ENCODE measurements at regions not wholly inside any gene's neighbourhood (a gene's known extent, or its start where the extent isn't known, plus 50 kb on each side); places are given as distances from the start of the nearest gene placed in this dataset.

DNA sequence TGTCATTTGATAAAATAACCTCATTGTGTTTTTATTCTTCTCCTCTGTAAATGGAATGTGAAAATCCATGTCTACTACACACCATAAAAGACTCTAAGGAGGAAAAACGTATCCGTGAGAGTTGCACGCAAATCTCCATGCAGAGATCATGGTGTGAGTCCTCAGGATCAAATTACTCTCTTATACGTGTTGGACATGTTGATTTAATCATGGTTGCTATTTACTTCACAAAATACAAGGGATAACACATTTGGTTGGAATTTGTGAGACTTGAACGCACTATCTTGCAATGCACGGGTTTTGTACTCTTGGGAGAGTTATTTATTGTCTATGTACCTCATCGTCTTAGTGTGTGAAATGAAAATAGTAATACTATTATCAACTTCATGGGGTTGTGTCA is 128.0 kb upstream of the RASSF8 start:
- in situ Hi-C loops (cut with HindIII; ENCODE audit: low pct_ligation_motif_present, low pct_unique_long_range_greater_than_20kb, low sequenced_read_pairs): no loop called here
- DNase-seq: no peak

GRCh38 chr12:25833657-25834056 is 124.8 kb upstream of the RASSF8 start:
- in situ Hi-C loops (cut with HindIII; ENCODE audit: low pct_ligation_motif_present, low pct_unique_long_range_greater_than_20kb, low sequenced_read_pairs): no loop called here
- no peak for DNase-seq

DNA sequence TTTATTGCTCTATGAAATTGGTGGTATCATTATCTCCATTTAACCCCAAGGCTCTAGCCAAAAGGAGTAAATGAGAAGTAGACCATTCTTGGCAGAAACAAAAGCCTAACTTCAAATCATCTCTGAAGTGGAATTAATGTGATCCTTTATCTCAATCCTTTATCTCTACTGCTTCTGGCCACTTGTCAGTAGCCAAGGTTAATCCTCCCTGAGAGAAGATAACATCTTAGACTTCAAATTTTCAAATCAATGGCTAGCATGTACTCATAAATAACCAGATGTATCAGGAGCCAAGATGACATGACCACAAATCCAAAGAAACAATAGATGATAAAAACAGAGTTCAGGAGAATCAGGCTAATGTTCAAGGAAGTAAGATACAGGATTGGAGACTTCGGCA is 123.1 kb upstream of the RASSF8 start:
- in situ Hi-C loops (cut with HindIII; ENCODE audit: low pct_ligation_motif_present, low pct_unique_long_range_greater_than_20kb, low sequenced_read_pairs): no loop called here
- no peak for DNase-seq

GRCh38 chr12:25838007-25838406 is 120.5 kb upstream of the RASSF8 start:
- in situ Hi-C loops (cut with HindIII; ENCODE audit: low pct_ligation_motif_present, low pct_unique_long_range_greater_than_20kb, low sequenced_read_pairs): no loop called here
- no peak for DNase-seq

DNA sequence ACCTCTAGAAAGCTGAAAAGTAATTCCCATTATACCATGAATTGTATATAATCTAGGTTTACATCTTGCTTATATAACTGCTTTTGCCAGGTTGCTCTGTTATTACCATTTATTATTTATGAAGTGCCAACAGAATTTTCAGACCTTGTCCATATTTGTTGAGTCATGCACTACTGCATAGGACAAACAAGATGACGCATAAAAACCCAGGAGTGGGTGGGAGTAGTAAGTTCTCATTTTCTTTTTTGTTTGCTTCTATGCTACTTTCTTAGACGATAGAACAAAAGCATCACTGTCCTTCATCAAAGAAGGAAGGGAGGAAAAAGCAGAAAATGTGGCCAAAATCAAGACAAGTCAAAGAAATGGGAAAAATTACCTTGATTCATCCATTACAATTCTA is 119.0 kb upstream of the RASSF8 start:
- in situ Hi-C loops (cut with HindIII; ENCODE audit: low pct_ligation_motif_present, low pct_unique_long_range_greater_than_20kb, low sequenced_read_pairs): no loop called here

GRCh38 chr12:25840678-25841465 is 117.6 kb upstream of the RASSF8 start:
- in situ Hi-C loops (cut with HindIII; ENCODE audit: low pct_ligation_motif_present, low pct_unique_long_range_greater_than_20kb, low sequenced_read_pairs): no loop called here
- DNase-seq: no peak

More for the DNA sequence above, 119.0 kb upstream of the RASSF8 start:
- no peak for DNase-seq

DNA sequence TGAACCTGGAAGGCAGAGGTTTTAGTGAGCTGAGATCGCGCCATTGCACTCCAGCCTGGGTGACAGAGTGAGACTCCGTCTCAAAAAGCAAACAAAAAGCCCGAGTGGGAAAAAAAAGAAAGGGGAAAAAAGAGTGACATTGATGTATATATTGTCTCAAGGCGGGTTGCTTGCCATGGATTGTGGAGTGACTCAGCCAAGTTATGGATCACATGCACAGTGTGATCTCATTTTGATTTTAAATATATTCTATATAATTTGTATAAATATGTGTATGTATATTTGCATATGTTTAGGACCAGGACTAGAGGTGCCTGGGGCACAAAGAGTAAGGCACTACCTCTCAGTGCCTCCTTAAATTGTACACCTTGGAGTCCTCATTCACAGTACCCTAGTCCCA is 116.2 kb upstream of the RASSF8 start:
- in situ Hi-C loops (cut with HindIII; ENCODE audit: low pct_ligation_motif_present, low pct_unique_long_range_greater_than_20kb, low sequenced_read_pairs): no loop called here

DNA sequence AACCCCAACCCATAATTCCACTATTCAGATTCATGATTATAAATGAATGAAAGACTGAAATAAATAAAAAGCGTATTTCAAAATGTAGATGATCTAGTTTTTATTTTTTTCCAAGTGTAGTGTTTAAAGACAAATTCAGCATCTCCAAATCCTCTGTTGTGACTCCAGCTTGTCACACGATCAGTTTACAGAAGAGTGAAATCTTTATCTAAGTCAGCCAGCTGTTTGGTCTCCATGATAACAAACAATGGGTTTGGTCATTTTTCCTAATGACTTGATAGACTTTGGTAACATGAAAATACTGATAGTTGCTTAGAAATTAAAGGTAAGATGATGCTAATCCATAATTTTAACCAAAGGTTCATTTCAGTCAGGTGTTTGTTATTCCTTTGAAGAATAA is 114.5 kb upstream of the RASSF8 start:
- in situ Hi-C loops (cut with HindIII; ENCODE audit: low pct_ligation_motif_present, low pct_unique_long_range_greater_than_20kb, low sequenced_read_pairs): no loop called here
- no peak for DNase-seq

More for the DNA sequence above, 116.2 kb upstream of the RASSF8 start:
- DNase-seq: no peak

DNA sequence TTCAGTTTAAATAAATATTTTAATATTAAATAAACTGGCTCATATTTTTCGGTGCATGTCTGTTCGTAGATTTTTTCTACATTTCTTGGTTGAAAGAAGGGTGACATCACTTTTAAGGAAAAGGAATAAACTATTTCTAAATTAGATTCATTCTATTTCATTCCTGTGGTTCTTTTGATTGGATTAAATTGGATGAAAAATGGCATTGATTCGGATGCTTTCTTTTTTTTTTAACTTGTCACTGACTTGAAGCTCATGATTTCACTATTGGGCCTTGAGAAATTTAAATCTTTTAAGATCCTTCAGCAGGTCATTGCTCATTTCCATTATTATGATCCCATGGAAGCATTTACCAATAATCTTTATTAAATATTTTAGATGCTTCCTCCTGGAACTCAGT is 113.1 kb upstream of the RASSF8 start:
- no peak for DNase-seq
- in situ Hi-C loops (cut with HindIII; ENCODE audit: low pct_ligation_motif_present, low pct_unique_long_range_greater_than_20kb, low sequenced_read_pairs): no loop called here

DNA sequence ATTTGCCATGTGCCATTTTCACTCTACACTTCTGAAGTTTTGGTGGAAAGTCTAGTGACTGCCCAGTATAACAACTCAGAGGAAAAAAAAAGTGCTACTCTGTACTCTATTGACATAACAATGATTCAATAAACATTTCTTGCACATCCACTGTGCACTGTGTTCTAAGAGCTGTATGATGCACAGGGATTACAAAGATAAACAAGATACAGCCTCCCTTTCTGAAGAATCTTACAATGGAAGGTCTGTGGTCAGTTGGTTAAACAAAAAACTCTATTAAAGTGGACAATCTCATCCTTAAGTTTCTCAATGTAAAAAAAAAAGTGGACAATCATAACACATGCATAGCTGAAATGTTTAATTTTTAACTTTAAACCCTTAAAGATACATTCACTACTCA is 105.7 kb upstream of the RASSF8 start:
- in situ Hi-C loops (cut with HindIII; ENCODE audit: low pct_ligation_motif_present, low pct_unique_long_range_greater_than_20kb, low sequenced_read_pairs): no loop called here
- no peak for DNase-seq

GRCh38 chr12:25853316-25854095 is 105.0 kb upstream of the RASSF8 start:
- no peak for DNase-seq
- in situ Hi-C loops (cut with HindIII; ENCODE audit: low pct_ligation_motif_present, low pct_unique_long_range_greater_than_20kb, low sequenced_read_pairs): no loop called here

- in situ Hi-C loops (cut with HindIII; ENCODE audit: low pct_ligation_motif_present, low pct_unique_long_range_greater_than_20kb, low sequenced_read_pairs): no loop called here
- no peak for DNase-seq
Measured at GRCh38 chr12:25854991-25855390, 103.5 kb upstream of the RASSF8 start.

DNA sequence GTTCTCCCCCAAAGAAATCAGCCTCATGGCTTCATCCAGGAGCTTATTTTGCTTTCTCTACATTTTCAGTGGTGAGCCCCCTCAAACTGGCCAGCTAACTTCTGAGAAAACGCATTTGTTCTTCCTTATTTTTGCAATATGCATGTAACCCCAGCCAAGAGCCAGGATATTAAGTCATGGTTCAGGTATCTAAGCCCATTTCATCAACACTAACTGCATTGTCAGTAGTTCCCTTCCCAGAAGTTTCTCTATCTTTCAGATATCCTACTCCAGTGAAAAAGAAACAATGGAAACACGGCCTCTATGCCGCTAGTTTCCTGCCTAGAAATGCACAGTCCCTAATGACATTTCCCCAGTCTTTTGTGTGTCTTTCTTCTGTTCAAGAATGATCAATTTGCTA is 102.8 kb upstream of the RASSF8 start:
- in situ Hi-C loops (cut with HindIII; ENCODE audit: low pct_ligation_motif_present, low pct_unique_long_range_greater_than_20kb, low sequenced_read_pairs): no loop called here
- no peak for DNase-seq

DNA sequence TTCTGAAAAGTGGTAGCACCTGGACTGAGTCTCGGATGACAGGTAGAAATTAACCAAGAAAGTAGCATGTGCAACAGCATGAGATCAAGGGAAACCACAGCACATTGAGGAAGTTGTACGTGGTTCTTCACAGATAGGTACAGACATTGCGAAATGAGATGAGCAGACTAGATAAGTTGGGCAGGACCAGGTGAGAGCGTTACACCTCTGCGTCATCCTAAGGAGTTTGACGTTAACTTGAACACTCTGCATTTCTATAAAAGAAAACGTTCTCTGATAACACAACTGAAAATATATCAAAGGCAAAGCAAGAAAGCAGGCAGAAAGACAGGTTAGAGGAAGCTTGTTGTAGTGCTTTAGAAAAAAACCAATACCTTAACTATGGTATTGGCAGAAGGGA is 98.5 kb upstream of the RASSF8 start:
- no peak for DNase-seq
- in situ Hi-C loops (cut with HindIII; ENCODE audit: low pct_ligation_motif_present, low pct_unique_long_range_greater_than_20kb, low sequenced_read_pairs): no loop called here

DNA sequence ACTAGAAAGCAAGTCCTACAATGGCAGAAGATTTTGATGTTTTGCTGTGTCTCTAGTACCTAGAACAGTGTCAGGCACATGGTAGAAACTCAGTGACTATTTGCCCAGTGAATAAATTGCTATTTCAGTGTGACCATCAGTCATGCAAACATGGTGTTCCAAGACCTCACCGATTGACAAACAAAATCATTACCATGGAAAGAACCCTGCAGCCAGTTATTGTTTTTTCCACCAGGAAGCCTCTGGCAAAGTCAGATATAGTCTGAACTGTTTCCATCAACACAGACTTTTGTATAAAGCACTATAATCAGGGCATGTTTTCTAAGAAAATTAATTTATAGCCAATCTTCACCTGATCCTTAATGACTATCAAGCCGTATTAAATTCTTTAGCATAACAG is 97.3 kb upstream of the RASSF8 start:
- DNase-seq: no peak
- in situ Hi-C loops (cut with HindIII; ENCODE audit: low pct_ligation_motif_present, low pct_unique_long_range_greater_than_20kb, low sequenced_read_pairs): no loop called here

DNA sequence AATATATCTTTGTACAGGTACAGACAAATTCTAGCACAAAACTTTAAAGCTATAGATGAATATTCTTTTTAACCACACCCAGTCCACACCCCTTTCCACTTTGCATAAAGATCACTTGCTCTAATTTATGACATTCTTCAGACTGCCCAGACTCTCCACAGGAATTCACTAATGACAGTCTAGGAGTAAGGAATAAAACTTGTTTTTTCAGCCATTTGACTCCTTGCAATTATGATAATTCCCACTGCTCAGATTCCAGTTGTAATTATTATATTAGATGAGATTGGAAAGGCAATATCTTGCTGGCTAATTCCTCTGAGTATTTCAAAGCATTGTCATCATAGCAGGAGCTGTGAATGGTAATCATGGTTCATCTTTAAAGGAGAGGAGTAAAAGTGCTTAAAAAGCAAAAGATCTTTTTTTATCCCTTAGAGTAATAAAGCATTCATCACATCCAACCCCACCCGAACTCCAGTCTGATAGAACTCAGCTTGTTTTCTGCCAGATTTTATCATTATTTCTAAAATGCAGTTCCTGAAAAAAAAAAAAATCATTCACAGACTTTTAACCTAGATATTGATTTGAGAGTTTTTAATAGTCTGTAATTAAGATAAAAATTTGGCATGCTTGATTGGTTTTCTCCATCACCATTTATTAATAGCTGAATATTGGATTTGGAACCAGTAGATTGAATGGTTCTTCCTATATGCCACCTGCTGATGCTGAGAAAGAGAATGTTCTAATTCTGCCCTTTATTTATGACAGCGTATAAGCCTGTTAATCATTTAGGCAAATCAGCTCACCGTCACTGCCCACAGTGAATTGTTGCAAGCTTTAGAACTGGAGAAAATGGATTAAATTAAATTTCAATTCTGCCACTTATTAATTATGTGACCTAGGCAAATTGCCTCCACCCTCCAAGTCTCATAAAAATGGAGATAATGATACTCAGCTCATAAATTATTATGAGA is 93.9 kb upstream of the RASSF8 start:
- in situ Hi-C loops (cut with HindIII; ENCODE audit: low pct_ligation_motif_present, low pct_unique_long_range_greater_than_20kb, low sequenced_read_pairs): no loop called here
- DNase-seq: no peak

GRCh38 chr12:25866586-25867378 is 91.7 kb upstream of the RASSF8 start:
- in situ Hi-C loops (cut with HindIII; ENCODE audit: low pct_ligation_motif_present, low pct_unique_long_range_greater_than_20kb, low sequenced_read_pairs): no loop called here
- DNase-seq: no peak

GRCh38 chr12:25868193-25868592 is 90.3 kb upstream of the RASSF8 start:
- DNase-seq: no peak

More at GRCh38 chr12:25868193-25868592, 90.3 kb upstream of the RASSF8 start:
- in situ Hi-C loops (cut with HindIII; ENCODE audit: low pct_ligation_motif_present, low pct_unique_long_range_greater_than_20kb, low sequenced_read_pairs): no loop called here

Data from ACHN (cell line).